BLaER1 (cell line): ENCODE measurements at regions not wholly inside any gene's neighbourhood (a gene's known extent, or its start where the extent isn't known, plus 50 kb on each side); places are given as distances from the start of the nearest gene placed in this dataset.
A peak's percentile ranks its signal among the peaks of the same experiment; 100 is the strongest.

Experiments
- H3K27ac ChIP-seq: shearing (Covaris generic); formaldehyde crosslinking; 2 replicates; pipeline ENCODE4 v1.8.1; 2022
- H3K27me3 ChIP-seq: shearing (Covaris generic); formaldehyde crosslinking; 2 replicates; pipeline ENCODE4 v1.8.1; 2022
- H3K36me3 ChIP-seq: shearing (Covaris generic); formaldehyde crosslinking; 2 replicates; pipeline ENCODE4 v1.8.1; 2022
- H3K4me1 ChIP-seq: shearing (Covaris generic); formaldehyde crosslinking; 2 replicates; pipeline ENCODE4 v1.8.1; 2022
- H3K4me2 ChIP-seq: shearing (Covaris generic); formaldehyde crosslinking; 2 replicates; pipeline ENCODE4 v1.8.1; 2022
- H3K4me3 ChIP-seq: shearing (Covaris generic); formaldehyde crosslinking; 2 replicates; pipeline ENCODE4 v1.8.1; 2022
- H3K9ac ChIP-seq: shearing (Covaris generic); formaldehyde crosslinking; 2 replicates; pipeline ENCODE4 v1.8.1; 2022
- H3K9me3 ChIP-seq: shearing (Covaris generic); formaldehyde crosslinking; 2 replicates; pipeline ENCODE4 v1.8.1; 2022
- H4K20me1 ChIP-seq: shearing (Covaris generic); formaldehyde crosslinking; 2 replicates; pipeline ENCODE4 v1.8.1; 2022
- Cebpa-rat ChIP-seq: shearing (Covaris generic); IDR thresholded peaks from 2 replicates; pipeline ENCODE4 v1.8.1; 2022

DNA sequence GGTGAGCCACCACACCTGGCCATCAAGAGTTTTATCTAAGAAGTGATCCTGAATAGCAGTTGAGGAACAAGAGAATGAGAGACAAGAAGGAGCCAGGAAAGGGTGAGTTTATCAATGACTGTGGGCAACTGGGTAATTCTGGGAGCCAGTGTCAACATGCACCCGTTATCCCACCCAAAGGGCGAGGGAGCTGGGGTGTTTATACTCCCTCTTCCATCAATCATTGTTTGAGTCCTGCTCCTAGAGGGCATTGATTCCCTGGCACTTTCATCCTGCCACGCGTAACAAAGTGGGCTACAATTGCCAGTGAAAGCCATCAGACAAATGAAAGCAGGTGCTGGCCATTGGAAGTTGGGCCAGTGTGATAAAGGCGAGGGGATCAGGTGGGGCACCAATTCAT, 136.3 kb downstream of the SUDS3 start:
- H3K4me2 ChIP-seq: no peak overlapping the region
- peaks cover under 1% of the 10 kb centered on the region; the same call in 1 of the 2 replicates for H3K4me1 ChIP-seq
- no peak overlapping the region for H3K9ac ChIP-seq

DNA sequence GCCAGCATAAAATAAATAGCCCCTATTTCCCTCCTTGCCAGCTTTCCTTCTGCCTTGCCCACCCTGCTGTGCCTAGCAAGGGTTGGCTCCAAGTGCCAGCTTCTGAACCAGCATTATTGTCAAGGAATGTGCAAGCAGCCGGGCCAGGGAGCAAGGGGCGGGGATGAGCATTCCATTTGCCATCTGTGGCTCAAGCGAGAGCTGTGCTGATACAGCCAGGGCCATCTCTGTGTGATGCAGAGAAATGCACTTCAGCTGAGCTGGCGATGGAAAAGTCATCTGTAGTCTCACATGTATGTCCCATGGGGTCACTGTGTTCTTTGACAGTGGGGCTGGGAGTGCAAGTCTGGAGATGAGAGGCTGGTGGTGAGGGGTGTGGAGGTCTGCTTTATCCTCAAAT, 137.3 kb downstream of the SUDS3 start:
- no peak for TF ChIP-seq Cebpa-rat
- Histone ChIP-seq H3K4me2 (no peak overlapping the region), H3K9ac (no peak overlapping the region), H4K20me1 (no peaks in the 10 kb centered on the region), H3K9me3 (peaks cover 10% of the 10 kb centered on the region; the same call in 1 of the 2 replicates), H3K27ac (no peak overlapping the region), H3K36me3 (no peaks in the 10 kb centered on the region), H3K4me3 (no peak overlapping the region), H3K4me1 (peaks cover 10% of the 10 kb centered on the region), H3K27me3 (no peaks in the 10 kb centered on the region)

More for the DNA sequence above, 136.3 kb downstream of the SUDS3 start:
- Histone ChIP-seq H3K36me3 (no peaks in the 10 kb centered on the region), H4K20me1 (no peaks in the 10 kb centered on the region), H3K27ac (no peak overlapping the region), H3K27me3 (no peaks in the 10 kb centered on the region), H3K4me3 (no peak overlapping the region), H3K9me3 (peaks cover 7% of the 10 kb centered on the region; the same call in 1 of the 2 replicates)
- TF ChIP-seq Cebpa-rat: no peak

DNA sequence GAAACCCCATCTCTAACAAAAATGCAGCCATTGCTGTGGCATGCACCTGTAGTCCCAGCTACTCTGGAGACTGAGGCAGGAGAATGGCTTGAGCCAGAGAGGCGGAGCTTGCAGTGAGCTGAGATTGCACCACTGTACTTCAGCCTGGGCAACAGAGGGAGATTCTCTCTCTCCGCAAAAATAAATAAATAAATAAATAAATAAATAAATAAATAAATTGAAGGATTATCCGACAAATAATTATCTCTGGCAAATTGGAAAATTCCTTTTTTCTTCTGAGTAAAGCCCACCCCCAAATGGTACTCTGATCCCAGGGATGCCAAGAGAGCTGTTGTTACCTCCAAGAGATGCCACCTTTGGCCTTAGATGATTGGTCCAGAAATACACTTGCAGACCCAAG, 137.9 kb downstream of the SUDS3 start:
- no peak for TF ChIP-seq Cebpa-rat
- no peak overlapping the region for H3K4me2 ChIP-seq
- H3K27me3 ChIP-seq: no peaks in the 10 kb centered on the region

DNA sequence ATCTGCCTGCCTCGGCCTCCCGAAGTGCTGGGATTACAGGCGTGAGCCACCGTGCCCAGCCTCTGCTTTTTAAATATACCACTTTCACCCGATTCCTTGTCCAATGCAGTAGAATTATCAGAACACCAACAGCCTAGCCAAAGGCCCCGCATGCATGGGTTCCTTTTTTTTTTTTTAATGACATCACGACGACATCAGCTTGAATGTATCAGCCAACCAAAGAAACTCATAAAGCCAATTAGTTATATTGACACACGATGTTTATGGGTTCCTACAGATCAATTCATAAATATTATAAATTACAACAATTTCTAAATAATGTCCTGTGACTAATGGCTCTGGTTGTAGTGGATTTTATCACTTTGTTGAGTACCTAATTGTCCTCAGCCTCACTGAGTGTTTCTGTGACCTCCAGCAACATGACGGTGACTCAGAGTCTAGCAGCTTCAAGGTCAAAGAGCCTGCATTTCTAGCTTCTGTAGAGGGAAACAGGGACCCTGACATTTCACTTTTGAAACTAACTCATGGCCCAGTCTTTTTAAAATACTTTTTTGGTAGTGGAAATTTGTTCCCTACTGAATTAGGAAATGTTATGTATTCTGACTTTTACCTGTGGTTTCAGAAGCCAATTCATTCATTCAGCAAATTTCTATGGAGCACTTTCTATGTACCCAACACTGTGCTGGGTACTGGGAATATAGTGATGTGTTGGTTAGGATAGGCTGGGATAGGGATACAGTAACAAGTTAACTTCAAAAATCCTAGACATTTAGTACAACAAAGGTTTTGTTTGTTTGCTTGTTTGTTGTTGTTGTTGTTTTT, 144.1 kb downstream of the SUDS3 start:
- no peaks in the 10 kb centered on the region for H4K20me1 ChIP-seq
- TF ChIP-seq Cebpa-rat: no peak
- H3K9me3 ChIP-seq: peaks cover 13% of the 10 kb centered on the region
- H3K27ac ChIP-seq: no peak overlapping the region
- H3K4me2 ChIP-seq: no peak overlapping the region
- peaks cover 41% of the 10 kb centered on the region for H3K4me1 ChIP-seq
- H3K4me3 ChIP-seq: no peak overlapping the region
- H3K36me3 ChIP-seq: no peaks in the 10 kb centered on the region
- no peak overlapping the region for H3K9ac ChIP-seq
- no peaks in the 10 kb centered on the region for H3K27me3 ChIP-seq

More for the DNA sequence above, 137.9 kb downstream of the SUDS3 start:
- no peak overlapping the region for H3K9ac ChIP-seq
- no peak overlapping the region for H3K27ac ChIP-seq
- peaks cover 16% of the 10 kb centered on the region; the same call in 1 of the 2 replicates for H3K9me3 ChIP-seq
- H3K36me3 ChIP-seq: no peaks in the 10 kb centered on the region
- peaks cover 15% of the 10 kb centered on the region for H3K4me1 ChIP-seq
- no peaks in the 10 kb centered on the region for H4K20me1 ChIP-seq
- no peak overlapping the region for H3K4me3 ChIP-seq

DNA sequence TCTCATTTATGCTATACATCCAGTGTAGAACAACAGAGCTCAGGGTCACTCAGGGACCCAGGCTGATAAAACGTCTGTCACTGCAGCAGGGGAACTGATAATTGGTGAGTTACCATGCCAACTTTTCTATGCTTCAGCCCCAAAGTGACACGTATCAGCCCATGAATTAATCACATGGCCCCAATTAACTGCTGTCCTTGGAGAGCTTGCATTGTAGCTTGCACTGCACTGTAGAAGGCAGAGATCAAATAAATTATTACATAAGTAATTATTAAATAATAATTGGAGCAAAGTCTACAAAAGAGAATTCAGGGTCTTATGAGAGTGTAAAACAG, 144.6 kb downstream of the SUDS3 start:
- no peaks in the 10 kb centered on the region for H4K20me1 ChIP-seq
- H3K9me3 ChIP-seq: peaks cover 13% of the 10 kb centered on the region
- H3K27me3 ChIP-seq: no peaks in the 10 kb centered on the region
- no peak overlapping the region for H3K27ac ChIP-seq
- H3K4me3 ChIP-seq: no peak overlapping the region
- peaks cover 46% of the 10 kb centered on the region for H3K4me1 ChIP-seq
- H3K4me2 ChIP-seq: no peak overlapping the region
- no peaks in the 10 kb centered on the region for H3K36me3 ChIP-seq
- no peak overlapping the region for H3K9ac ChIP-seq
- TF ChIP-seq Cebpa-rat: no peak

DNA sequence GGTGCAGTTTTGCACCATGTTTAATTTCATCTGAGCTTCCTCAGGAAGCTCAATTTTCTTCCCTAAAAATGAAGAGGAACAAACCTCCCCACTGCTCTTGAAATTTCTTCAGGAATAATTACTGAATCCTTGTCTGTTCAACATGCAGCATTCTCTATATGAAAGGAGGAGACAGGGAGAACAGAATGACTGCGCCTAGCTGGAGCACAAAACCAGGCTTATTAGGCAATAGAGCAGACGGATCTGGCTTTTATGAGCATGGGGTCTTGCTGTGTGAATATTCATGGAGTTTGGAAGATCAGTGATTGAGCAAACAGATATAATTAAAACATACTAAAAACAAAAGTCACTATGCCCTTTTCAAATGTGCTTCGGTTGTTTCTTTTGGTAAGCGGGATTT, 148.1 kb downstream of the SUDS3 start:
- Histone ChIP-seq H3K27me3 (no peaks in the 10 kb centered on the region), H3K4me2 (peak overlapping the region; percentile 56), H3K9ac (no peak overlapping the region), H3K27ac (no peak overlapping the region), H3K4me1 (peaks cover 56% of the 10 kb centered on the region), H3K9me3 (peaks cover 3% of the 10 kb centered on the region; the same call in 1 of the 2 replicates), H4K20me1 (no peaks in the 10 kb centered on the region), H3K4me3 (no peak overlapping the region), H3K36me3 (no peaks in the 10 kb centered on the region)
- no peak for TF ChIP-seq Cebpa-rat

DNA sequence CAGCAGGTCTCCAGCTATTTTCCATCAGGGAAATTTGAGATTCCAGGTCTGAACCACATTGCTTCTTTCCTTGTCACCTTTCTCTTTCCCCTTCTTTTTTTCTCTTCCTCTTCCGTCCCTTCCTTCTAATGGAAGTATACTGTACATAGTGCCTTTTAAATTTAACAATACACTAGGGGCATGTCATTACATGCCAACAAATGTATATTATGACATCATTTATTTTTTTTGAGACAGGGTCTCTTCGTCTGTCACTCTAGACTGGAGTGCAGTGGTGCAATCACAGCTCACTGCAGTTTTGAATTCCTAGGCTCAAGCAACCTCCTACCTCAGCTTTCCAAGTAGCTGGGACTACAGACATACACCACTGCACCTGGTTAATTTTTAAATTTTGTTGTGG, 148.9 kb downstream of the SUDS3 start:
- Histone ChIP-seq H3K27ac (no peak overlapping the region; the same call in 1 of the 2 replicates), H3K36me3 (no peaks in the 10 kb centered on the region), H3K4me3 (no peak overlapping the region), H3K9me3 (no peaks in the 10 kb centered on the region), H3K27me3 (no peaks in the 10 kb centered on the region), H3K9ac (no peak overlapping the region), H3K4me2 (peak overlapping the region; percentile 56), H3K4me1 (peaks cover 50% of the 10 kb centered on the region), H4K20me1 (no peaks in the 10 kb centered on the region)
- no peak for TF ChIP-seq Cebpa-rat

DNA sequence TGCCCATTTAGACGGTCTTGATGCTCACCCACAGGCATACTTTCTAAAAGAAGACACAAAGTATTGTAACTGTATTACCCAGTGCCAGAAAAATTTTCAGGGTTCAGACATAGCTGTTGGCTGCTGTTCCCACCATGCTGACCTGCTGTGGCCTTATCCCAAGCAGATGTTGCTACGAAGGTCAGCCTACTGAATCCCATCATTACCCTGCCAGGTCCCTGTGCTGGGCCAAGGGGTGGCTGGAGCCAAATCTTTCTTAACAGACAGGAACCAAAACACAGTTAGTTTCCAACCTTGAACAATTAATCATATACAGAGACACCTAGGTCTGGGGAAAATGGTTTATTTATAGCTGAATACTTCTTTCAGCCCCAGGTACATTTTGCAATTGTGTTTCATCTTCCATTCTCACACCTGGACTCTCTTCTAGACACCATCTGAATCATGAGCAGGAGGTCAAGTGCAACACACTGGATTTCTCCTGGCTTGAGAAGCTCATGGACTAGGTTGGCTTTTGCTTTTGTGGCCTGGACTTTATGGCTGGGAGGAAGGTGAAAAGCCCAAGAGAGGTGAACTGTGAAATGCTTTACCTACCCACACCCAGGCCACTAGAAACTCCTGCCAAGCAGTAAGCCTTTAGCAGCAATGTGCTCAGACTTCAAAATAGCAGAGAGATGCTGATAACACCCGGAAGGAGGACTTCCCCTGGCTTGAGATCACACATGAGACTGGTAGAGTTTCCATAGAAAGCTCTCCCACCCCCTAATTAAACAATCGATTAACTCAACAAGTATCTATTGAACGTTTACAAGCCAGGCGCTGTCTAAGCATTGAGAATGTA, 150.1 kb downstream of the SUDS3 start:
- no peaks in the 10 kb centered on the region for H4K20me1 ChIP-seq
- H3K4me2 ChIP-seq: peak overlapping the region; percentile 56
- H3K36me3 ChIP-seq: no peaks in the 10 kb centered on the region
- H3K27me3 ChIP-seq: no peaks in the 10 kb centered on the region
- no peak overlapping the region for H3K27ac ChIP-seq
- H3K4me1 ChIP-seq: peaks cover 50% of the 10 kb centered on the region
- no peak for TF ChIP-seq Cebpa-rat
- H3K9ac ChIP-seq: no peak overlapping the region
- H3K4me3 ChIP-seq: no peak overlapping the region
- H3K9me3 ChIP-seq: no peaks in the 10 kb centered on the region

DNA sequence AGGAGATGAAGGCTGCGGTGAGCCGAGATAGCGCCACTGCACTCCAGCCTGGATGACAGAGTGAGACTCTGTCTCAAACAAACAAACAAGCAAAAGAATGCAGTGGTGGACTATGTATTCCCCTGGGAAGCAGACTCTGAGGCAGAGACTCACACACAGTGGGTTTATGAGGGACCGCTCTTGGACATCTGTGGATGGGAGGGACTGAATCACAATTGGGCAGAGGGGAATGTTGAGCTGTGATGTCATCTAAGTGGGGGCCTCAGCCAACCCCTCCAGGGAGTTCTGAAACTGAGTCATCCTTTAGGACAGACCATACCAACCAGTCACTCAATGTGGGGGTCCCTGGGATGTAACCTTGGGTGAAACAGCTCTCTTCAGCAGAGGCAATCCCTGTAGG, 151.0 kb downstream of the SUDS3 start:
- Histone ChIP-seq H3K9me3 (no peaks in the 10 kb centered on the region), H3K4me1 (peaks cover 50% of the 10 kb centered on the region), H3K4me3 (no peak overlapping the region), H4K20me1 (no peaks in the 10 kb centered on the region), H3K27ac (no peak overlapping the region), H3K4me2 (peak overlapping the region; percentile 56), H3K9ac (no peak overlapping the region), H3K36me3 (no peaks in the 10 kb centered on the region), H3K27me3 (no peaks in the 10 kb centered on the region)
- TF ChIP-seq Cebpa-rat: no peak

DNA sequence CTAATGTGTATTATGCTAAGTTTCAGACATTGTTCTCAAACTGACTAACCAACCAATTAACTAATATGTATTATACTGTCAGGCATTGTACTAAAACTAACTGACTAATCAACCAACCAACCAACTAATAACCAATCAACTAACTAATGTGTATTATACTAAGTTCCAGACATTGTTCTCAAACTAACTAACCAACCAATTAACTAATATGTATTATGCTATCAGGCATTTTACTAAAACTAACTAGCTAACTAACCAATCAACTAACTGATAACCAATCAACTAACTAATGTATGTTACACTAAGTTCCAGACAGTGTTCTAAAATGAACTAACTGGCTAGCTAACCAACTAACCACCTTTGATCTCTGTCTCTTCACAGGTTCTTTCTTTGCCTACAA, 152.3 kb downstream of the SUDS3 start:
- H3K27me3 ChIP-seq: no peaks in the 10 kb centered on the region
- no peak overlapping the region for H3K9ac ChIP-seq
- H3K4me1 ChIP-seq: peaks cover 49% of the 10 kb centered on the region
- H3K4me3 ChIP-seq: no peak overlapping the region
- no peak for TF ChIP-seq Cebpa-rat
- H3K9me3 ChIP-seq: no peaks in the 10 kb centered on the region
- no peaks in the 10 kb centered on the region for H3K36me3 ChIP-seq
- no peak overlapping the region for H3K27ac ChIP-seq
- H3K4me2 ChIP-seq: no peak overlapping the region
- no peaks in the 10 kb centered on the region for H4K20me1 ChIP-seq
